Activated CD8-positive, alpha-beta T cell treated with anti-CD3 and anti-CD28 coated beads for 36 hours (primary cell): ENCODE measurements at regions not wholly inside any gene's neighbourhood (a gene's known extent, or its start where the extent isn't known, plus 50 kb on each side); places are given as distances from the start of the nearest gene placed in this dataset.

Source experiments
- ATAC-seq: fragments of 200-7000 bp; cut with Tn5 transposase; one replicate; pipeline ENCODE4 v1.10.0; 2021; ENCODE audit warnings: mild to moderate bottlenecking, moderate library complexity
- CTCF ChIA-PET: fragments of 350-600 bp; sonication (Branson Sonifier 250); formaldehyde crosslinking; loops from one replicate; lab custom pipeline; 2021; ENCODE audit warnings: antibody characterized with exemption; lab: Charles Lee
- POLR2A ChIA-PET: fragments of 350-600 bp; sonication (Branson Sonifier 250); formaldehyde crosslinking; loops from one replicate; lab custom pipeline; 2021; ENCODE audit warnings: antibody characterized with exemption; lab: Charles Lee
- DNase-seq: peaks from one replicate; pipeline ENCODE4 v3.0.0-alpha.2; 2020
- H3K27ac Mint-ChIP-seq: one replicate; pipeline ENCODE4 v1.8.0; 2021; ENCODE audit warnings: mild to moderate bottlenecking, mixed read lengths
- H3K27me3 Mint-ChIP-seq: one replicate; pipeline ENCODE4 v1.8.0; 2021; ENCODE audit warnings: mixed read lengths
- H3K36me3 Mint-ChIP-seq: one replicate; pipeline ENCODE4 v1.8.0; 2021; ENCODE audit warnings: low read depth, mixed read lengths
- H3K4me1 Mint-ChIP-seq: one replicate; pipeline ENCODE4 v1.8.0; 2021; ENCODE audit warnings: low read depth, mixed read lengths
- H3K4me3 Mint-ChIP-seq: one replicate; pipeline ENCODE4 v1.8.0; 2021; ENCODE audit warnings: mild to moderate bottlenecking, moderate library complexity, mixed read lengths
- H3K9me3 Mint-ChIP-seq: one replicate; pipeline ENCODE4 v1.8.0; 2021; ENCODE audit warnings: mixed read lengths
- intact Hi-C: fragments of 100-400 bp; cut with micrococcal nuclease; formaldehyde crosslinking; loops from one replicate; pipeline ENCODE4 v1.10.0; 2022
- TF ChIP-seq, protein P1 (sequence below): fragments of 200-600 bp; IDR thresholded peaks from one replicate; pipeline ENCODE4 v1.8.0; 2022; ENCODE audit warnings: antibody characterized with exemption, mild to moderate bottlenecking

DNA sequence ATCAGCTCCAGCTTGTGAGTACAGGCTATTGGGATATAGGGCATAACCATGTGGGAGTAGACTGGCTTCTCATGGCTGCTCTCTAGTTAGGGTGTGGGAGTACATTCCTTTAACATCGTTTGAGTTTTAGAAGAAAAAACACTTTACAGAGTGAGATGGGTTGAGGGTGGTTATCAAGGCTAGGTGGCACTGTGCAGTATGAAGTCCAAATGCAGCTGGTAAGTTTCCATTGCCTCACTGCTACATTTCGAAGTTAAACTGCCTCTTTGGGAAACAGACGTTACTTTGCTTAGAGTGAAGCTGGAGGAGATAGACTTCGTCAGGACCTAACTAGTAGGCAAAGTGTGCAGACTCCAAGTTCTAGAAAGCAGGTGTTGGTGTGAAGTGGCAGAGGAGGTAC is 192.4 kb downstream of the SQOR start:
- POLR2A ChIA-PET = no interaction called here
- Mint-ChIP-seq H3K4me3 (no peak overlapping the region), H3K27me3 (peaks cover 5% of the 10 kb centered on the region), H3K4me1 (no peaks in the 10 kb centered on the region), H3K9me3 (no peaks in the 10 kb centered on the region), H3K36me3 (no peaks in the 10 kb centered on the region), H3K27ac (no peak overlapping the region)
- no peak for ATAC-seq
- CTCF ChIA-PET = no interaction called here
- DNase-seq = no peak
- intact Hi-C loops = no loop called here
- TF ChIP-seq, protein P1, sequence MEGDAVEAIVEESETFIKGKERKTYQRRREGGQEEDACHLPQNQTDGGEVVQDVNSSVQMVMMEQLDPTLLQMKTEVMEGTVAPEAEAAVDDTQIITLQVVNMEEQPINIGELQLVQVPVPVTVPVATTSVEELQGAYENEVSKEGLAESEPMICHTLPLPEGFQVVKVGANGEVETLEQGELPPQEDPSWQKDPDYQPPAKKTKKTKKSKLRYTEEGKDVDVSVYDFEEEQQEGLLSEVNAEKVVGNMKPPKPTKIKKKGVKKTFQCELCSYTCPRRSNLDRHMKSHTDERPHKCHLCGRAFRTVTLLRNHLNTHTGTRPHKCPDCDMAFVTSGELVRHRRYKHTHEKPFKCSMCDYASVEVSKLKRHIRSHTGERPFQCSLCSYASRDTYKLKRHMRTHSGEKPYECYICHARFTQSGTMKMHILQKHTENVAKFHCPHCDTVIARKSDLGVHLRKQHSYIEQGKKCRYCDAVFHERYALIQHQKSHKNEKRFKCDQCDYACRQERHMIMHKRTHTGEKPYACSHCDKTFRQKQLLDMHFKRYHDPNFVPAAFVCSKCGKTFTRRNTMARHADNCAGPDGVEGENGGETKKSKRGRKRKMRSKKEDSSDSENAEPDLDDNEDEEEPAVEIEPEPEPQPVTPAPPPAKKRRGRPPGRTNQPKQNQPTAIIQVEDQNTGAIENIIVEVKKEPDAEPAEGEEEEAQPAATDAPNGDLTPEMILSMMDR = no peak

DNA sequence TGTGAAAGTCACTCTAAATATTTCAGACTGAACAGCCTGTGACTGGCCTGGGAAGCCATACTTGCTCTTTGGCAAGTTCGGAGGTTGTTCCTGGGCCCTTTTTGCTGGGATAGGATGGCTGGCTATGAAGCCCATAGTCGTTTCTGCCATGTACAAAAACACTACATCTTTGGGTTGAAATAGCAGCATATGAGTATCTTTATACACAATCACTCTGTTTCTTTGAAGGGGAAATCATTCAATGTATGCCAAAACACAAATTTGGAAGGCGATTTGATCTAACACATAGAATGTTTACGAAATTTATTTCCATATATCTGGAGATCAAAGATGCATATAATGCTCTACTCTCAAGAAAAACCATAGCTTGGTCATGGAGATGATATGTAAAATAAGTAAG is 192.9 kb downstream of the SQOR start:
- H3K9me3 Mint-ChIP-seq = no peaks in the 10 kb centered on the region
- H3K36me3 Mint-ChIP-seq = no peaks in the 10 kb centered on the region
- peaks cover 2% of the 10 kb centered on the region for H3K27me3 Mint-ChIP-seq
- TF ChIP-seq, protein P1 = no peak
- ChIA-PET POLR2A (no interaction called here), CTCF (no interaction called here)
- ATAC-seq (no peak), DNase-seq (no peak)
- H3K4me1 Mint-ChIP-seq = no peaks in the 10 kb centered on the region
- intact Hi-C loops = no loop called here
- H3K27ac Mint-ChIP-seq = no peak overlapping the region
- no peak overlapping the region for H3K4me3 Mint-ChIP-seq

DNA sequence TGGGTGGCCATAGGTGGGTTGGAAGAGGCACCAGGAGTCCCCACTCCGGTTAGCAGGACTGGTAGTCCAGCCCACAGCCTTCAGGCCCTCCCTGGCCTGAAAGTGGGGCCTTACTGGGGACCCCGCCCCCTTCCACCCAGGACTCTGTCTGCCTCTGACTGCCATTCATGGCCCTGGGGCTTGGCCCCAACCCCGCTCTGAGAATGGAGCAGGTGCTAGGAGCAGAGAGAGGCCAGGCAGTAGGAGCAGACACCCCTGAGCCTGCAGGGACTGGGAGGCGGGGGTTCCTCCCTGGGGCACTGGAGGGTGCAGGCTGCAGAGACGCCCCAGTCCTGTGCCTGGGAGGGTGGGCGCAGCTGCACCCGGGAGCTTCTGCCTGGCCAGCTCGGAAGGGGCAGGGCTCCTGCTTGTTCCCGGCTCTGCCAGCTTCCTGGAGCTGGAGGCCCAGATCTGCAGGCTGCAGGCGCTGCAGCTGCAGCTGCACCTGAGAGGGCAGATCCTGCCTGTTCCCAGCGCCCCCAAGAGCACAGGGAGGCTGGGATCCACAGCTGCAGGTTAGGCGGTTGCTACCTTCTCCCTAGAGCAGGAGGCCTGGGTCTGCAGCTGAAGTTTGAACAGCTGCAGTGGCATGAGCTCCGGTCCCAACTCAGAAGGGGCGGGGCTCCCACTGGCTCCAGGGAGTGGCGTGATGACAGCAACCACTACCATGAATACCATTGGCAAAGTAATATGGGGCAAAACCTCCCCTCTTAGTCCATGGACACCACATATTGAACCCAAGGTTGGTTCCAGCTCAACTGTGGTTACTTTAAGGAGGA is 194.7 kb downstream of the SQOR start:
- ATAC-seq = no peak
- H3K36me3 Mint-ChIP-seq = no peaks in the 10 kb centered on the region
- H3K27ac Mint-ChIP-seq = no peak overlapping the region
- intact Hi-C loops = no loop called here
- no peaks in the 10 kb centered on the region for H3K27me3 Mint-ChIP-seq
- no peaks in the 10 kb centered on the region for H3K9me3 Mint-ChIP-seq
- TF ChIP-seq, protein P1 = no peak
- no peak for DNase-seq
- no peak overlapping the region for H3K4me3 Mint-ChIP-seq
- ChIA-PET CTCF (no interaction called here), POLR2A (no interaction called here)
- H3K4me1 Mint-ChIP-seq = no peaks in the 10 kb centered on the region

DNA sequence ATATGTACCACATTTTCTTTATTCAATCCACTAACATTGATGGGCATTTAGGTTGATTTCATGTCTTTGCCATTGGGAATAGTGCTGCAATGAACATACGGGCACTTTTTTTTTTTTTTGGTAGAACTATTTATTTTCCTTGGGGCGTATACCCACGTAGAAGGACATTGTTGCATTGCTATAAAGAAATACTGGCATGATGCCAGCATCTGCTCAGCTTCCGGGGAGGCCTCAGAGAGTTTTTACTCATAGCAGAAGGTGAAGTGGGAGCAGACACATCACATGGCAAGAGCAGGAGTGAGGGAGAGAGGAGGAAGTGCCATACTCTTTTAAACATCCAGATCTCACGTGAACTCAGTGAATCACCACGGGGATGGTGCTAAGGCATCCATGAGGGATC is 197.0 kb downstream of the SQOR start:
- ChIA-PET POLR2A (no interaction called here), CTCF (no interaction called here)
- Mint-ChIP-seq H3K9me3 (no peaks in the 10 kb centered on the region), H3K27ac (no peak overlapping the region), H3K4me3 (no peak overlapping the region), H3K4me1 (no peaks in the 10 kb centered on the region), H3K36me3 (no peaks in the 10 kb centered on the region), H3K27me3 (no peaks in the 10 kb centered on the region)
- TF ChIP-seq, protein P1 = no peak
- DNase-seq = no peak
- ATAC-seq = no peak
- intact Hi-C loops = no loop called here

DNA sequence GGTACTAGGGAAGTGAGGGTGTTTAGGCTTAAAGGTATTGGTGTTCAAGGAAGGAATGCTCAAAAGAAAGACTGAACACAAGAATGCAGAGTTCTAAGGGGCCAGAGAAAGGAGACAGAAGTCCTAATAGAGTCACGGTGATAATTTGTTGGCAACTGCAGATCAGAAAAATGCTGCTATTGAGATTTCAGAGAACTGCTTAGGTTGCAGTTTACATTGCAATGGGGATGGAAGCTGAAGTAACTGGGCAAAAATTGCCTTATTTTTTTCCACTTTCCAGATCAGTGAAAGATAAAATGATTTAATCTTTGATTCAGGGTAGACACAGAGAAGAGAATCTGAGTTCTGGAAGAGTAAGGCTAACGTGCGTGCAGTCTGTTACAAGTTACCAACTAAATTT is 199.8 kb downstream of the SQOR start:
- no peak overlapping the region for H3K27ac Mint-ChIP-seq
- ChIA-PET CTCF (no interaction called here), POLR2A (no interaction called here)
- no peak for DNase-seq
- ATAC-seq = no peak
- H3K4me3 Mint-ChIP-seq = no peak overlapping the region
- TF ChIP-seq, protein P1 = no peak
- intact Hi-C loops = no loop called here
- H3K36me3 Mint-ChIP-seq = no peaks in the 10 kb centered on the region
- no peaks in the 10 kb centered on the region for H3K27me3 Mint-ChIP-seq
- no peaks in the 10 kb centered on the region for H3K4me1 Mint-ChIP-seq
- H3K9me3 Mint-ChIP-seq = no peaks in the 10 kb centered on the region
